ENCODE measurements at regions not wholly inside any gene's neighbourhood (a gene's known extent, or its start where the extent isn't known, plus 50 kb on each side); places are given as distances from the start of the nearest gene placed in this dataset.

DNA sequence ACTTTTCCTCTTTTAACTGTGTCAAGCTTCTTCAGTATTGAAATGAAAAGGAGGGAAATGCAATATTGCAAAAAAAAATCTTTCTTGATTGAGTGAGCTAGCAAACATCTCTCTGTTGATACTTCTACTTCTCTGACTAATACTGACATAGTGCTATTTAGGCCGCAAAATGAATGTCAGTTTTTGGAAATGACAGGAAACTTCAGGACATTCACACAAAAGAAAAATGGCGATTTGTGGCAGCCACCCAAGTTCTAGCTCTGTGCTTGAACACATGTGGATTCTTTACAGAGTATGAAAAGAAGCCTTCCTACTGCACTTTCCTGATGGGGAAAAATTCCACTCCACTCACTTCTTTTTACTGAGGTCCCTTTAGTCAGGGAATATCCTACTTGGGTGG, 486.8 kb upstream of the ALCAM start:
- TF ChIP-seq, protein P1, sequence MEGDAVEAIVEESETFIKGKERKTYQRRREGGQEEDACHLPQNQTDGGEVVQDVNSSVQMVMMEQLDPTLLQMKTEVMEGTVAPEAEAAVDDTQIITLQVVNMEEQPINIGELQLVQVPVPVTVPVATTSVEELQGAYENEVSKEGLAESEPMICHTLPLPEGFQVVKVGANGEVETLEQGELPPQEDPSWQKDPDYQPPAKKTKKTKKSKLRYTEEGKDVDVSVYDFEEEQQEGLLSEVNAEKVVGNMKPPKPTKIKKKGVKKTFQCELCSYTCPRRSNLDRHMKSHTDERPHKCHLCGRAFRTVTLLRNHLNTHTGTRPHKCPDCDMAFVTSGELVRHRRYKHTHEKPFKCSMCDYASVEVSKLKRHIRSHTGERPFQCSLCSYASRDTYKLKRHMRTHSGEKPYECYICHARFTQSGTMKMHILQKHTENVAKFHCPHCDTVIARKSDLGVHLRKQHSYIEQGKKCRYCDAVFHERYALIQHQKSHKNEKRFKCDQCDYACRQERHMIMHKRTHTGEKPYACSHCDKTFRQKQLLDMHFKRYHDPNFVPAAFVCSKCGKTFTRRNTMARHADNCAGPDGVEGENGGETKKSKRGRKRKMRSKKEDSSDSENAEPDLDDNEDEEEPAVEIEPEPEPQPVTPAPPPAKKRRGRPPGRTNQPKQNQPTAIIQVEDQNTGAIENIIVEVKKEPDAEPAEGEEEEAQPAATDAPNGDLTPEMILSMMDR (IDR thresholded peaks at IDR 0.05; ENCODE audit: control insufficient read depth, extremely low read depth, insufficient read depth) = no peak
- DNase-seq (ENCODE audit: low read depth) = no peak
- no peak overlapping the region for H3K4me3 ChIP-seq (ENCODE audit: low read depth, low read length)

- DNase-seq (ENCODE audit: low read depth) = no peak
- TF ChIP-seq, protein P1 (IDR thresholded peaks at IDR 0.05; ENCODE audit: control insufficient read depth, extremely low read depth, insufficient read depth) = no peak
- no peak overlapping the region for H3K4me3 ChIP-seq (ENCODE audit: low read depth, low read length)
Measured at GRCh38 chr3:104885214-104885814, 481.4 kb upstream of the ALCAM start.

GRCh38 chr3:104886220-104886995, 480.3 kb upstream of the ALCAM start:
- no peak overlapping the region for H3K4me3 ChIP-seq (ENCODE audit: low read depth, low read length)
- DNase-seq (ENCODE audit: low read depth) = no peak
- TF ChIP-seq, protein P1 (IDR thresholded peaks at IDR 0.05; ENCODE audit: control insufficient read depth, extremely low read depth, insufficient read depth) = no peak

DNA sequence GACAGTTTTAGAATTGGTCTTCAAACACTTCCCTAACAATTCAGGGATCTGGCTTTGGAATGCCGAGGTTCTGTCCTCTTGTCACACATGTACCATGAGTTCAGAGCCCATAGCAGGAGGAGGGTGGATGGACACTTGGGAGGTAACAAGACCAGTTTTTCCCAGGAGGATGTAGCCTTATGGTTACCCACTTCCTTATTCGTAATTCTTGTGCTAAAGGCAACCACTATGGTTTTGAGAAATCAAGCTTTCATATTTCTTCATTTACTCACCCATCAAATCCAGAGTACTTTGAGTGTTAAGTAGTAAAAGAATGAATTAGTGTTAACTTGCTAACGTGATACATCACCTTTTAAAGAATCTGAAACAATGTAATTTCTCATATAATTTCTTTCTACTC, 479.6 kb upstream of the ALCAM start:
- TF ChIP-seq, protein P1 (IDR thresholded peaks at IDR 0.05; ENCODE audit: control insufficient read depth, extremely low read depth, insufficient read depth) = no peak
- no peak for DNase-seq (ENCODE audit: low read depth)
- no peak overlapping the region for H3K4me3 ChIP-seq (ENCODE audit: low read depth, low read length)

GRCh38 chr3:104887619-104888018, 479.1 kb upstream of the ALCAM start:
- no peak for DNase-seq (ENCODE audit: low read depth)
- TF ChIP-seq, protein P1 (IDR thresholded peaks at IDR 0.05; ENCODE audit: control insufficient read depth, extremely low read depth, insufficient read depth) = no peak
- H3K4me3 ChIP-seq (ENCODE audit: low read depth, low read length) = no peak overlapping the region

DNA sequence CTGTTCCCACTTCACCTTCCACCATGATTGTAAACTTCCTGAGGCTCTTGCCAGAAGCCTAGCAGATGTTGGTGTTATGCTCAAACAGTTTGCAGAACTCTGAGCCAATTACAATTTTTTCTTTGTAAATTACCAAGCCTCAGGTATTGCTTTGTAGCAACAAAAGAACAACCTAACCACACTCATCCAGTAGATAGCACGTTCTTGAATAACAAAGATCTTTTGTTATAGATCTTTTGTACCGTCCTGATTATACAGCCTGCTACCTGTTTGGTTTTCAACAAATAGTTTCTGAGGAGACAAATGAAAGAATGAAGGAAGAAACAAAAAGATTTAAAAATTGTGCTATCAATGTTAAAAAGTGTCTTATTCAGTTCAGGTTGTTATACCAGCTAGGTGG, 474.7 kb upstream of the ALCAM start:
- TF ChIP-seq, protein P1 (IDR thresholded peaks at IDR 0.05; ENCODE audit: control insufficient read depth, extremely low read depth, insufficient read depth) = no peak
- H3K4me3 ChIP-seq (ENCODE audit: low read depth, low read length) = no peak overlapping the region
- DNase-seq (ENCODE audit: low read depth) = no peak
